HG03378 (cell line): ENCODE measurements at regions not wholly inside any gene's neighbourhood (a gene's known extent, or its start where the extent isn't known, plus 50 kb on each side); places are given as distances from the start of the nearest gene placed in this dataset.
A peak's percentile ranks its signal among the peaks of the same experiment; 100 is the strongest.
"Not testable (repeated sequence)": the region's sequence is repeated elsewhere in the genome, so short reads cannot be mapped to it uniquely, and the experiment has no call there.

Experiments
- ATAC-seq: cut with Tn5 transposase; IDR thresholded peaks from one replicate; pipeline ENCODE4 v1.9.1; 2021; ENCODE audit warnings: mild to moderate bottlenecking, moderate library complexity; ENCODE audit not compliant: unreplicated experiment

GRCh38 chr9:68593760-68594159 lies 53.1 kb upstream of the TMEM252 start:
- ATAC-seq = not testable (repeated sequence)

DNA sequence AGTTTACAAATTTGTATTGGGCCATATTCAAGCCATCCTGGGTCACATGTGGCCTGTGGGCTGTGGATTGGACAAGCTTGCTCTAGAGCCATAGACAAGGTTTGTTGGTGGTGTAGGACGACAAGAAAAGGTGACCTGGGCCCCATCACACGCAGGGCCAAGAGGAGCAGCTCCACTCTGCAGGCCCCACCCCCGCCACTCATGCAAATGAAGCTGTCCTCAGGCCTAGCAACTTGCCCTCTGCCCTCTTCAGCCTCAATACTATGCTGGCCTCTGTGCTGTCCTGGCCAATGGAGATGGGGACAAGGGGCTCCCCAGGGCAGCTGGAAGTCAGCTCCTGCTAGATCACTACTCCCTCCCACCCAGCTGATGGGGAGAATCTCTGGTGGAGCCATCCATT lies 55.2 kb upstream of the TMEM252 start:
- no peak for ATAC-seq

DNA sequence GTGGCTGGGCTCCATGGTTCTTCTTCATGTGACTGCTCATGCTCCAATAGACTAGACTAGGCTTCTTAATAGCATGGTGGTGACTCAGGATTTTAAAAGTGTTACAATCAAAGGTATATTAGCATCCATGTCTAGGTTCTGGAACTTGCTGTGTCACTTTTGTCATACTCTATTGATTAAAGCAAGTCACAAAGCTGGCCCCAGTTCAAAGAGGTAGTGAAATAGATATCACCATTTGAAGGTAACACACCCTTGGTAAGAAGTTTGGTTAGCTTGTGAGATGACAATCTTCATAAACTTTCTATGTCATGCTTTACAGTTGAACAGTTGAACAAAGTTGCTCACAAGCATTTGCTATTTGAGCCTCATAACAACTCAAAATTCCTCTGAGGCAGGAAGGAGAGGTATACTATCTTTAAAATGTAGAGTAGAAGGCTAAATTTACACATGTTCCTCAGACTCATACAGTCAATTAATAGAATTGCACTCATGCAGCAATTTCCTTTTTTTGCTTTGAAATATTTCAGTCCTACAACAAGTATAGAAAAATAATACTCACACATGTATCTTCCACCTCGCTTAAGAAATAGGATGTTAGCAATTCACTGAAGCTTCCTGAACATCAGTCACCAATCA lies 56.8 kb upstream of the TMEM252 start:
- ATAC-seq = no peak

DNA sequence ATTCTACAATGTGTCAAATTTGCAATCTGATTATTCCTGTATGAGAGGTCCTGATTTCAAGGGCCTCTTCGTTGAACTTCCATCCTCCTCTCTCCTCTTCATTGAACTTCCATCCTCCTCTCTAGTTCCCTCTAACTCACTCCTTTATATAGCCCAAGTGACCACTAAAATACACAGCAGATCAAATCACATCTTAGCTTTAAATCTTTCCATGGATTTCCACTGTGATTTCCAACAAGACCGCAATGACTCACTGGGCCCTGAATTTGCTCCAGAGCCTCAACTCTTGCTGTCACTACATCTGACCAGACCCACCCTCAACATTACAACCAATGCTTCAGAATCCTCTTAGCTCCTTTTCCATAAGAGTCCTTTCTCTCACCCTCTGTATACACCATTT lies 59.1 kb upstream of the TMEM252 start:
- no peak for ATAC-seq

DNA sequence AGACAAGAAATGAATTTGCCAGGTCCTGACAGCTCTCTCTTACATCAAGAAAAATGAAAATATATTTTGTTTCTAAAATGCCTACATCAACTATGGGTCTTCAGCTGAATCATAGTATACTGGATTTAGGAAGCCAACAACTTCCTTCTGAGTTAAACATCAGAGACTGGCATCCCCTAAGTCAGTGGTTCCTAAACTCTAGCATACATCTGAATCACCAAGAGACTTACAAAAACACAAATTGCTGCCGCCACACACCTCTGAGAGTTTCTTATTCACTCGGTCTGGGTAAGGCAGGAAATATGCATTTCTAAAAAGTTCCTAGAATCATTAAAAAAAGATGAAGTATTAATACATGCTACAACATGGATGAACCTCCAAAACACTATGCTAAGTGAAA lies 60.4 kb upstream of the TMEM252 start:
- no peak for ATAC-seq

DNA sequence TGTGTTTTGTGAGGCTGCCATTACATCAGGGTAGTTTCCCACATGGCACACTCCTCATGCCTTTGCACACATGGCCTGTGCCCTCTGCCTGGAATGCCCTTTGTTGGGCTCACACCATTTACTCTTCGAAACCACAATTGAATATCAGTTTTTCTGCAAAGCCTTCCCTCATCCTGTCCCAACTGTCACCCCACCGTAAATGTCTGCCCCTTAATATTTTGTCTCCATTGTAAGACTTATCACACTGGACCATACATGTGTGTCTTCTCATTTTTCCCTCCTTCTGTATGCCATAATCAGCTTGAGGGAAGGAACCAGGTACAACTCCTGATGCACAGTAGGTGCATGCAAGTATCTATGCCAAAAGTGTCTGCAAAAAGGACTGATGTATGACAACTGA lies 62.7 kb upstream of the TMEM252 start:
- ATAC-seq = no peak

DNA sequence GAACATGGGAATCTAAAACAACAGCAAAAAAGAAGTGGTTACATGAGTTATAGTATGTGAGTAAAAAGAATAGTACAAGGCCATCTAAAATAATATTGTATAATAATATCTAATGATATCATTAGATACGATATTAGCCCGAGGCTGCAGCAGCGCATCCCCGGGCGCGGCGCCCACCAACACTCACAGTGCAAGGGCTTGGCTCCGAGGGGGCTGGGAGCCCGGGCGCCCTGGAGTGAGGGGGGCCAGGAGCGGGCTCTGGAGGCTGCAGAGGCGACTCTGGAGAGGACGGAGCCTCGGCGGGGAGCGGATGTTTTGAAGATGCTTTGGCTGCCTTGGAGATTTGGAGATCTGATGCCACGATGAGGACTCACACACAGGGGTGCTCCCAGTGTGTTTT lies 68.1 kb upstream of the TMEM252 start:
- no peak for ATAC-seq

GRCh38 chr9:68609901-68610415 lies 69.3 kb upstream of the TMEM252 start:
- ATAC-seq = no peak

GRCh38 chr9:68614121-68614520 lies 73.4 kb upstream of the TMEM252 start:
- no peak for ATAC-seq

DNA sequence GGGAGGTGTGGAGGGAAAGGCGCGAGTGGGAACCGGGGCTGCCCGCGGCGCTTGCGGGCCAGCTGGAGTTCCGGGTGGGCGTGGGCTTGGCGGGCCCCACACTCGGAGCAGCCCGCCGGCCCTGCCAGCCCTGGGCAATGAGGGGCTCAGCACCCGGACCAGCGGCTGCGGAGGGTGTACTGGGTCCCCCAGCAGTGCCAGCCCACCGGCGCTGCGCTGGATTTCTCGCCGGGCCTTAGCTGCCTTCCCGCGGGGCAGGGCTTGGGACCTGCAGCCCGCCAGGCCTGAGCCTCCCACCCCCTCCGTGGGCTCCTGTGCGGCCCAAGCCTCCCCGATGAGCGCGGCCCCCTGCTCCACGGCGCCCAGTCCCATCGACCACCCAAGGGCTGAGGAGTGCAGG lies 76.3 kb upstream of the TMEM252 start:
- not testable (repeated sequence) for ATAC-seq

GRCh38 chr9:68619072-68619471 lies 78.4 kb upstream of the TMEM252 start:
- no peak for ATAC-seq

DNA sequence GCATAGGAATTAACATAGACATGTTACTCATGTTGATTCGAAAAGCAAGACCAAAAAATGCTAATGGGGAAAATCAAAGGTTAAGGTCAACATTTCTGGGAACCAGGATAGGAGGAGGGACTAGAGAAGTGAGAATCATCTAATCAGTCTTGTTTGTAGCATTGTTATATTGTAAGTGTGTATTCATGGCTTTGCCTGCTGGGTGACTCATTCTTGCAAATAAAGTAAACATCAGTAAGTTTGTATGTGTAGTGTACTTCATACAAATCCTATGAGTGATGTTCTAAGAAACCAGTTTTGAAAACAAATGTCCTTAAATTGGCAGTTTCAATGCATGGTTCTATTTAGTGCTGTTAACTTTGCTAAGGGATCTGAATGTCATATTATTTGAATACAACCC lies 79.0 kb upstream of the TMEM252 start:
- ATAC-seq = no peak

GRCh38 chr9:68625559-68625958 lies 79.5 kb upstream of the PIP5K1B start:
- no peak for ATAC-seq

DNA sequence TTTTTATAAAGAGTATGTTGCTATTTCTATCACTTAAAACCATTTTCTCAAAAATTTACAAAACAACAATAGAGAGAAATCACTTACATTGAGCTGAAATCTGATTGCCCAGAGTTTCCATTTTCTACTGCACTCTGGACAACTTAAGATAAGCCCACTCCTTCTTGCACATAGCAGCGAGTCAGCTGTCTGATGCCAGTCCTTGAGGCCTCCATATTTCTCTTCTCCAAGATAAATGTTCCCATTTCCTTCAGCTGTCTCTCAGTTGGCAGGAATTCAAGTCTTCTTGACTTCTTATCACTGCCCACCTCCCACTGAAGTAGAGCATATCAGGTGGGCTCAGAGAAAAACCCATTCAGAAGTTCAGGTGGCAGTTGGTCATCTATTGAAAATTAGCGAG lies 78.5 kb upstream of the PIP5K1B start:
- no peak for ATAC-seq

DNA sequence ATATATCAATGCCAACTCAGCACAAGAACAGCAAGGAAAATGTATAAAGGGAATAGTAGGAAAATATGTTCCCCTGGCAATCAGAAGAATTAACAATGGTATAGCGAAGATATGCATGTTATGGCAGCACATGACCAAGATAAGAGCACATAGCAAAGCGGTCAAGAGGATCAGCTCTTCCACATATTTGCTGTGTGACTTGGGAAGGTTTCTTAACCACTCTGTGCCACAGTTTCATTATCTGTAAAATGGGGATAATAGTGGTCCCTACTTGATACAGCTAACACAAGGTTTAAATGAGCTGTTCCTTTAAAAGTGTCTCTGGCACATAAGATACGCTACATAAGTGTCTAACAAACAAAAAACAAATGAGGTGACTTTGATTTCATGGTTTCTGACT lies 77.9 kb upstream of the PIP5K1B start:
- ATAC-seq = no peak

GRCh38 chr9:68627594-68627993 lies 77.4 kb upstream of the PIP5K1B start:
- no peak for ATAC-seq

- no peak for ATAC-seq
Observed at GRCh38 chr9:68629042-68629441, 76.0 kb upstream of the PIP5K1B start.

DNA sequence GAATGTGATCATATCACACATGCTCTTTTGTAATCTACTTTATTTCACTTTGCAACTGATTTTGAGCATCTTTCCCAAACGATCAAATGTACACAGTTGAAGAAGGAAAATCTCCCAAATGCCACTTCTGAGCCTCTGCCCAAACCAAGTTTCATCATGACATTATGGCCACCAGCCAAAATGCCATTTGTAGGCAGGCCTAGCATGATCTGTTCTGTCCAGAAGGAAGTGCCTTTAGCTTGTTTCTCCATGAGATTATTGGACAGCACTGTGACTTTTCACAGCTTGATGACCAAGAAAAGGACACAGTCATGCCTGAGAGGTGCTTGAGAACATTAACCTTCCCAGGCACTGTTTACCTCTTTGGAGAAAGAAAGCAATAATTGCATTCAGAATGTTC lies 73.2 kb upstream of the PIP5K1B start:
- ATAC-seq = no peak

DNA sequence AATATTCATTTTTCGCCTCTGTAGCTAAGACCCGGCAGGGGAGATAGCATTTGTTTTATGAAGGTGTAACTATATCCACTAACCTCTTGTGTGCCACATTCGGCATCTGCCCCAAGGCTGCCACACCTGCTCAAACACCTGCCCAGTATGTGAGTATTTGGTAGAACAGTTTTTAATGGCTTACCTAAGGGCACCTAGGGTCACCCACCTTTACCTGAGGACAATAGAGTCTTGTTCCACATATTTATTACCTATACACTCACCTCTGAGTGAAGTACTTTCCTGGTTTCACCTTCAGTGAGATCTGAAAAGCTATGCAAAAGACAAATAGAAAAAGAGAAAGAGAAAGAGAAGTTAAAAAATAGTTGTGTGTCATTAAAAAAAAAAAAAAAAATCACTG lies 68.0 kb upstream of the PIP5K1B start:
- ATAC-seq = no peak

DNA sequence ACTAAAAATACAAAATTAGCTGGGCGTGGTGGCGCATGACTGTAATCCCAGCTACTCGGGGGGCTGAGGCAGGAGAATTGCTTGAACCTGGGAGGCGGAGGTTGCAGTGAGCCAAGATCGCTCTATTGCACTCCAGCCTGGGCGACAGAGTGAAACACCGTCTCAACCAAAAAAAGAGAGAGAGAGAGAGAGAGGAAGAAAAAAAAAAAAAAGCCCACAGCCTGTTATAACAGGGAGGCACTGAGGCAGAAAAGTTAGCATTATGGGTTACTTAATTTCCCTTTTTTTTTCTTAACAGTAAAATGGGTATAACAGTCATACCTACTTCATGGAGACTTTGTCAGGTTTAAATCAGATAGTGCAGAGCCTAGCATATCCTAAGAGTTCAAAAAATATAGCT lies 65.8 kb upstream of the PIP5K1B start:
- not testable (repeated sequence) for ATAC-seq

GRCh38 chr9:68640421-68641089 lies 64.5 kb upstream of the PIP5K1B start:
- peak; percentile 40 for ATAC-seq

GRCh38 chr9:68643901-68644809 lies 60.9 kb upstream of the PIP5K1B start:
- peak; percentile 68 for ATAC-seq
